GM18511 (cell line): ENCODE measurements at regions not wholly inside any gene's neighbourhood (a gene's known extent, or its start where the extent isn't known, plus 50 kb on each side); places are given as distances from the start of the nearest gene placed in this dataset.
"Not testable (repeated sequence)": the region's sequence is repeated elsewhere in the genome, so short reads cannot be mapped to it uniquely, and the experiment has no call there.

Source experiments
- ATAC-seq: cut with Tn5 transposase; IDR thresholded peaks from one replicate; pipeline ENCODE4 v1.9.1; 2021; ENCODE audit warnings: mild to moderate bottlenecking, moderate library complexity; ENCODE audit not compliant: unreplicated experiment

GRCh38 chr2:113386780-113387433 lies 50.6 kb upstream of the ZNG1B start:
- ATAC-seq, result not testable (repeated sequence)

GRCh38 chr2:113379621-113380020 lies 57.9 kb upstream of the ZNG1B start:
- not testable (repeated sequence) for ATAC-seq

GRCh38 chr2:113376913-113377445 lies 60.5 kb upstream of the ZNG1B start:
- peak; percentile 92 for ATAC-seq

GRCh38 chr2:113376253-113376912 lies 61.1 kb upstream of the ZNG1B start:
- peak; percentile 54 for ATAC-seq

- not testable (repeated sequence) for ATAC-seq
Observed at GRCh38 chr2:113374857-113375256, 62.6 kb upstream of the ZNG1B start.

- ATAC-seq, result not testable (repeated sequence)
Observed at GRCh38 chr2:113372258-113372834, 65.1 kb upstream of the ZNG1B start.

- ATAC-seq, result peak; percentile 65
Observed at GRCh38 chr2:113370478-113371091, 66.9 kb upstream of the ZNG1B start.

- ATAC-seq, result no peak
Observed at GRCh38 chr2:113370030-113370429, 67.5 kb upstream of the ZNG1B start.

- ATAC-seq, result not testable (repeated sequence)
Observed at GRCh38 chr2:113368581-113368980, 68.9 kb upstream of the ZNG1B start.

- ATAC-seq, result not testable (repeated sequence)
Observed at GRCh38 chr2:113366821-113367220, 70.7 kb upstream of the ZNG1B start.

GRCh38 chr2:113365791-113366190 lies 71.7 kb upstream of the ZNG1B start:
- ATAC-seq, result not testable (repeated sequence)

- not testable (repeated sequence) for ATAC-seq
Observed at GRCh38 chr2:113365290-113365689, 72.2 kb upstream of the ZNG1B start.

- no peak for ATAC-seq
Observed at GRCh38 chr2:113361051-113361450, 76.4 kb upstream of the ZNG1B start.

GRCh38 chr2:113357071-113357470 lies 78.3 kb upstream of the PAX8 start:
- ATAC-seq, result no peak

GRCh38 chr2:113356284-113356683 lies 77.6 kb upstream of the PAX8 start:
- ATAC-seq, result not testable (repeated sequence)

- not testable (repeated sequence) for ATAC-seq
Observed at GRCh38 chr2:113355339-113356015, 76.8 kb upstream of the PAX8 start.

- no peak for ATAC-seq
Observed at GRCh38 chr2:113351375-113352355, 72.9 kb upstream of the PAX8 start.

GRCh38 chr2:113343800-113344199 lies 65.1 kb upstream of the PAX8 start:
- not testable (repeated sequence) for ATAC-seq

- ATAC-seq, result no peak
Observed at GRCh38 chr2:113342650-113343049, 63.9 kb upstream of the PAX8 start.

- not testable (repeated sequence) for ATAC-seq
Observed at GRCh38 chr2:113341870-113342253, 63.1 kb upstream of the PAX8 start.
